IMR-90 (cell line): ENCODE measurements at regions not wholly inside any gene's neighbourhood (a gene's known extent, or its start where the extent isn't known, plus 50 kb on each side); places are given as distances from the start of the nearest gene placed in this dataset.

ENCODE experiments used
- ATAC-seq: fragments of 200-7000 bp; cut with Tn5 transposase; 2 replicates; pipeline ENCODE4 v1.9.1; 2020; ENCODE audit warnings: low read depth, mild to moderate bottlenecking, moderate library complexity
- BruUV-seq: library from RNA; stranded (reverse); fragments of 400-500 nt; replicated peaks from 2 replicates; lab custom pipeline; 2021; lab: Mats Ljungman, UMichigan
- CTCF ChIA-PET: fragments of 300-600 bp; formaldehyde crosslinking; extraction: SDS; loops from one replicate; lab custom pipeline; 2021; ENCODE audit warnings: antibody characterized with exemption; lab: Yijun Ruan, JAX
- POLR2A ChIA-PET: fragments of 300-600 bp; sonication (Branson Sonifier 250); formaldehyde crosslinking; loops from one replicate; lab custom pipeline; 2022; ENCODE audit warnings: antibody characterized with exemption; ENCODE audit not compliant: unreplicated experiment; lab: Charles Lee
- DNase-seq: peaks from one replicate; pipeline ENCODE4 v3.0.0; 2013
- H2AFZ ChIP-seq: replicated peaks from 2 replicates; pipeline ENCODE3; 2013; ENCODE audit warnings: low read length, mild to moderate bottlenecking; ENCODE audit not compliant: poor library complexity
- H2AK5ac ChIP-seq: 2 replicates; pipeline ENCODE4 v1.6.1; 2013; ENCODE audit warnings: low read depth, low read length, inconsistent platforms
- H2AK9ac ChIP-seq: replicated peaks from 2 replicates; pipeline ENCODE3; 2013; ENCODE audit warnings: mild to moderate bottlenecking, low read depth, low read length, moderate library complexity; ENCODE audit not compliant: poor library complexity
- H2BK120ac ChIP-seq: 2 replicates; pipeline ENCODE4 v1.6.1; 2013; ENCODE audit warnings: low read depth, low read length, inconsistent platforms
- H2BK15ac ChIP-seq: 3 replicates; pipeline ENCODE4 v1.6.1; 2013; ENCODE audit warnings: low read depth, low read length, inconsistent platforms
- H2BK20ac ChIP-seq: 2 replicates; pipeline ENCODE4 v1.6.1; 2013; ENCODE audit warnings: low read depth, mild to moderate bottlenecking, inconsistent platforms, low read length, moderate library complexity
- H2BK5ac ChIP-seq: 2 replicates; pipeline ENCODE4 v1.6.1; 2013; ENCODE audit warnings: mild to moderate bottlenecking, low read depth, low read length, inconsistent platforms; ENCODE audit not compliant: poor library complexity, severe bottlenecking
- H3K14ac ChIP-seq: replicated peaks from 2 replicates; pipeline ENCODE4 v1.6.1; 2013; ENCODE audit warnings: low read depth, low read length, inconsistent platforms
- H3K18ac ChIP-seq: 2 replicates; pipeline ENCODE4 v1.6.1; 2013; ENCODE audit warnings: low read depth, low read length, control low read depth
- H3K23ac ChIP-seq: 2 replicates; pipeline ENCODE4 v1.6.1; 2013; ENCODE audit warnings: low read depth, low read length, inconsistent platforms
- H3K27ac ChIP-seq: 2 replicates; pipeline ENCODE4 v1.5.1; 2013; ENCODE audit warnings: mild to moderate bottlenecking, control low read depth, low read length; ENCODE audit not compliant: insufficient read depth
- H3K27me3 ChIP-seq: 2 replicates; pipeline ENCODE4 v1.6.1; 2013; ENCODE audit warnings: low read length; ENCODE audit not compliant: control insufficient read depth, insufficient read depth
- H3K36me3 ChIP-seq: 2 replicates; pipeline ENCODE4 v1.6.1; 2013; ENCODE audit warnings: low read length, mixed read lengths; ENCODE audit not compliant: control insufficient read depth, insufficient read depth
- H3K4ac ChIP-seq: 2 replicates; pipeline ENCODE4 v1.6.1; 2013; ENCODE audit warnings: low read depth, low read length, inconsistent platforms
- H3K4me1 ChIP-seq: 2 replicates; pipeline ENCODE4 v1.6.1; 2013; ENCODE audit warnings: low read length, mixed read lengths; ENCODE audit not compliant: control insufficient read depth, insufficient read depth
- H3K4me2 ChIP-seq: 2 replicates; pipeline ENCODE4 v1.6.1; 2013; ENCODE audit warnings: low read depth, mild to moderate bottlenecking, control low read depth, low read length, moderate library complexity
- H3K4me3 ChIP-seq: 2 replicates; pipeline ENCODE4 v1.5.1; 2013; ENCODE audit warnings: low read depth, mild to moderate bottlenecking, control low read depth, low read length, moderate library complexity; ENCODE audit not compliant: insufficient read depth
- H3K56ac ChIP-seq: 2 replicates; pipeline ENCODE4 v1.6.1; 2013; ENCODE audit warnings: low read length, inconsistent platforms; ENCODE audit not compliant: insufficient read depth; ENCODE audit errors: extremely low read depth
- H3K79me1 ChIP-seq, 2 experiments: 2 replicates each; pipeline ENCODE4 v1.6.1; 2013; ENCODE audit warnings: low read length in 2 of 2, inconsistent platforms in 1 of 2, low read depth in 1 of 2
- H3K9ac ChIP-seq: 2 replicates; pipeline ENCODE4 v1.6.1; 2013; ENCODE audit warnings: low read depth, low read length, control low read depth
- H3K9me1 ChIP-seq: 2 replicates; pipeline ENCODE4 v1.6.1; 2013; ENCODE audit warnings: low read length, inconsistent platforms; ENCODE audit not compliant: insufficient read depth
- H3K9me3 ChIP-seq: 2 replicates; pipeline ENCODE4 v1.6.1; 2013; ENCODE audit warnings: low read length; ENCODE audit not compliant: control insufficient read depth, insufficient read depth
- H4K20me1 ChIP-seq: 2 replicates; pipeline ENCODE4 v1.6.1; 2013; ENCODE audit warnings: low read length, inconsistent platforms; ENCODE audit not compliant: insufficient read depth
- H4K5ac ChIP-seq: 2 replicates; pipeline ENCODE4 v1.6.1; 2013; ENCODE audit warnings: mild to moderate bottlenecking, low read depth, low read length, control low read depth
- H4K8ac ChIP-seq, 2 experiments: 2 replicates each; pipeline ENCODE4 v1.6.1; 2013; ENCODE audit warnings: low read depth in 2 of 2, low read length in 2 of 2, control low read depth in 1 of 2, inconsistent platforms in 1 of 2
- H4K91ac ChIP-seq: 2 replicates; pipeline ENCODE4 v1.6.1; 2013; ENCODE audit warnings: low read depth, low read length, inconsistent platforms; ENCODE audit not compliant: insufficient read depth
- BHLHE40 ChIP-seq: fragments of 150-350 bp; IDR thresholded peaks from 2 replicates; pipeline ENCODE4 v1.6.1; 2016; ENCODE audit warnings: mild to moderate bottlenecking, low read depth, low read length
- CEBPB ChIP-seq: IDR thresholded peaks from 2 replicates; pipeline ENCODE4 v1.6.1; 2012; ENCODE audit warnings: low read depth, low read length, improper control_type of control experiment
- CHD1 ChIP-seq: IDR thresholded peaks from 2 replicates; pipeline ENCODE4 v1.6.1; 2012; ENCODE audit warnings: low read depth, low read length, improper control_type of control experiment
- ELK1 ChIP-seq: fragments of 150-350 bp; IDR thresholded peaks from 2 replicates; pipeline ENCODE4 v1.6.1; 2016; ENCODE audit warnings: low read depth, mild to moderate bottlenecking, low read length, moderate library complexity, borderline replicate concordance
- FOS ChIP-seq: fragments of 150-350 bp; IDR thresholded peaks from 2 replicates; pipeline ENCODE4 v1.6.1; 2016; ENCODE audit warnings: low read depth, low read length
- MAFK ChIP-seq: IDR thresholded peaks from 2 replicates; pipeline ENCODE4 v1.6.1; 2012; ENCODE audit warnings: low read depth, low read length, improper control_type of control experiment
- MAZ ChIP-seq: IDR thresholded peaks from 2 replicates; pipeline ENCODE4 v1.6.1; 2012; ENCODE audit warnings: low read depth, mild to moderate bottlenecking, low read length, improper control_type of control experiment, moderate library complexity, borderline replicate concordance
- MXI1 ChIP-seq: IDR thresholded peaks from 2 replicates; pipeline ENCODE4 v1.6.1; 2012; ENCODE audit warnings: low read depth, mild to moderate bottlenecking, low read length, moderate library complexity, borderline replicate concordance
- NFE2L2 ChIP-seq: fragments of 150-350 bp; IDR thresholded peaks from 2 replicates; pipeline ENCODE4 v1.6.1; 2016; ENCODE audit warnings: low read depth, mild to moderate bottlenecking, low read length
- POLR2A ChIP-seq: IDR thresholded peaks from 2 replicates; pipeline ENCODE4 v1.6.1; 2012; ENCODE audit warnings: mild to moderate bottlenecking, low read depth, low read length
- RAD21 ChIP-seq: IDR thresholded peaks from 2 replicates; pipeline ENCODE4 v1.6.1; 2012; ENCODE audit warnings: low read length, improper control_type of control experiment
- RCOR1 ChIP-seq: IDR thresholded peaks from 2 replicates; pipeline ENCODE4 v1.6.1; 2012; ENCODE audit warnings: mild to moderate bottlenecking, low read length, improper control_type of control experiment; ENCODE audit not compliant: insufficient replicate concordance
- RFX5 ChIP-seq: IDR thresholded peaks from 2 replicates; pipeline ENCODE4 v1.8.0; 2012; ENCODE audit warnings: low read depth, mild to moderate bottlenecking, low read length, moderate library complexity
- SMC3 ChIP-seq: fragments of 150-350 bp; IDR thresholded peaks from 2 replicates; pipeline ENCODE4 v1.6.1; 2016; ENCODE audit warnings: low read depth, mild to moderate bottlenecking, antibody characterized with exemption, low read length, moderate library complexity
- WGBS, 2 experiments: methylation state at CpG; one replicate each; pipeline versions ENCODE4 v1.1.5 to v1.1.7; 2013; ENCODE audit warnings: missing lambda C conversion rate in 2 of 2; ENCODE audit not compliant: insufficient read length in 1 of 2; ENCODE audit errors: extremely low coverage in 2 of 2; 5-methylcytosine and 5-hydroxymethylcytosine counted together
- dilution Hi-C: fragments of 300-500 bp; cut with HindIII; formaldehyde crosslinking; loops from one replicate; pipeline ENCODE4 v1.14.3; 2018; ENCODE audit warnings: low sequenced_read_pairs; ENCODE audit not compliant: unreplicated experiment
- in situ Hi-C: fragments of 300-500 bp; cut with MboI; formaldehyde crosslinking; loops from 3 replicates; pipeline ENCODE4 v1.14.3; 2019; ENCODE audit warnings: low sequenced_read_pairs, inconsistent platforms, mixed read lengths
- intact Hi-C: fragments of 100-400 bp; cut with micrococcal nuclease; formaldehyde crosslinking; loops from 2 replicates; pipeline ENCODE4 v1.10.0; 2022
- TF ChIP-seq, protein P1 (sequence below): fragments of 150-350 bp; IDR thresholded peaks from 2 replicates; pipeline ENCODE4 v1.6.1; 2017; ENCODE audit warnings: mild to moderate bottlenecking, antibody characterized with exemption, low read length, low read depth
- TF ChIP-seq, protein P2 (sequence below): conservative IDR thresholded peaks from 2 replicates; pipeline ENCODE4 v1.5.1; 2012; ENCODE audit warnings: mild to moderate bottlenecking, low read depth, low read length, improper control_type of control experiment

GRCh38 chr12:34604227-34604626, 581.9 kb downstream of the ALG10 start:
- TF ChIP-seq FOS (no peak), CEBPB (no peak), CHD1 (no peak), MXI1 (no peak), SMC3 (no peak), NFE2L2 (no peak), POLR2A (no peak), RCOR1 (no peak), RFX5 (no peak), MAZ (no peak), MAFK (no peak), BHLHE40 (no peak), ELK1 (no peak), RAD21 (no peak)
- TF ChIP-seq, protein P1, sequence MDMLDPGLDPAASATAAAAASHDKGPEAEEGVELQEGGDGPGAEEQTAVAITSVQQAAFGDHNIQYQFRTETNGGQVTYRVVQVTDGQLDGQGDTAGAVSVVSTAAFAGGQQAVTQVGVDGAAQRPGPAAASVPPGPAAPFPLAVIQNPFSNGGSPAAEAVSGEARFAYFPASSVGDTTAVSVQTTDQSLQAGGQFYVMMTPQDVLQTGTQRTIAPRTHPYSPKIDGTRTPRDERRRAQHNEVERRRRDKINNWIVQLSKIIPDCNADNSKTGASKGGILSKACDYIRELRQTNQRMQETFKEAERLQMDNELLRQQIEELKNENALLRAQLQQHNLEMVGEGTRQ = no peak
- TF ChIP-seq, protein P2, sequence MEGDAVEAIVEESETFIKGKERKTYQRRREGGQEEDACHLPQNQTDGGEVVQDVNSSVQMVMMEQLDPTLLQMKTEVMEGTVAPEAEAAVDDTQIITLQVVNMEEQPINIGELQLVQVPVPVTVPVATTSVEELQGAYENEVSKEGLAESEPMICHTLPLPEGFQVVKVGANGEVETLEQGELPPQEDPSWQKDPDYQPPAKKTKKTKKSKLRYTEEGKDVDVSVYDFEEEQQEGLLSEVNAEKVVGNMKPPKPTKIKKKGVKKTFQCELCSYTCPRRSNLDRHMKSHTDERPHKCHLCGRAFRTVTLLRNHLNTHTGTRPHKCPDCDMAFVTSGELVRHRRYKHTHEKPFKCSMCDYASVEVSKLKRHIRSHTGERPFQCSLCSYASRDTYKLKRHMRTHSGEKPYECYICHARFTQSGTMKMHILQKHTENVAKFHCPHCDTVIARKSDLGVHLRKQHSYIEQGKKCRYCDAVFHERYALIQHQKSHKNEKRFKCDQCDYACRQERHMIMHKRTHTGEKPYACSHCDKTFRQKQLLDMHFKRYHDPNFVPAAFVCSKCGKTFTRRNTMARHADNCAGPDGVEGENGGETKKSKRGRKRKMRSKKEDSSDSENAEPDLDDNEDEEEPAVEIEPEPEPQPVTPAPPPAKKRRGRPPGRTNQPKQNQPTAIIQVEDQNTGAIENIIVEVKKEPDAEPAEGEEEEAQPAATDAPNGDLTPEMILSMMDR = no peak
- CTCF ChIA-PET = no interaction called here
- ATAC-seq = no peak

More at GRCh38 chr12:34604227-34604626, 581.9 kb downstream of the ALG10 start:
- intact Hi-C loops = no loop called here
- Histone ChIP-seq H3K27me3 (no peaks in the 10 kb centered on the region), H3K23ac (no peak overlapping the region), H2AK5ac (no peak overlapping the region), H3K79me1 (no peaks in the 10 kb centered on the region), H3K27ac (no peak overlapping the region), H3K36me3 (no peaks in the 10 kb centered on the region), H3K4me1 (no peaks in the 10 kb centered on the region), H2AK9ac (no peak overlapping the region), H4K91ac (no peak overlapping the region), H2AFZ (no peak overlapping the region), H3K56ac (no peak overlapping the region), H3K9me1 (no peaks in the 10 kb centered on the region), H3K9ac (no peak overlapping the region), H3K14ac (no peak overlapping the region), H4K5ac (no peak overlapping the region), H3K4ac (no peak overlapping the region), H3K18ac (no peak overlapping the region), H4K20me1 (no peaks in the 10 kb centered on the region), H4K8ac (no peak overlapping the region), H3K4me2 (no peak overlapping the region), H2BK5ac (no peak overlapping the region), H3K9me3 (peaks cover 62% of the 10 kb centered on the region), H2BK15ac (no peak overlapping the region), H2BK120ac (no peak overlapping the region), H3K4me3 (no peak overlapping the region), H2BK20ac (no peak overlapping the region)
- DNase-seq = no peak
- POLR2A ChIA-PET = no interaction called here
- 33% methylated on average over 1 of the region's 7 CpGs; no CpG with 5 or more reads in 1 of the 2 experiments for WGBS, 2 experiments
- no TSS peak for BruUV-seq
- dilution Hi-C loops = no loop called here
- in situ Hi-C loops = no loop called here
